ENCODE measurements at regions not wholly inside any gene's neighbourhood (a gene's known extent, or its start where the extent isn't known, plus 50 kb on each side); places are given as distances from the start of the nearest gene placed in this dataset.
"Not testable (repeated sequence)": the region's sequence is repeated elsewhere in the genome, so short reads cannot be mapped to it uniquely, and the experiment has no call there.

GRCh38 chr7:119945822-119946221 is 327.2 kb upstream of the KCND2 start:
- FAIRE-seq (no peak), DNase-seq (ENCODE audit: insufficient read length, low spot score) (no peak)
- TF ChIP-seq SPI1 (IDR thresholded peaks at IDR 0.05; ENCODE audit: low read depth, low read length) (no peak), POLR2A (IDR thresholded peaks at IDR 0.05; ENCODE audit: low read depth, low read length) (no peak), POU2F2 (IDR thresholded peaks at IDR 0.05; ENCODE audit: low read depth, low read length) (no peak), TAF1 (IDR thresholded peaks at IDR 0.05; ENCODE audit: low read depth, low read length) (no peak), PAX5 (IDR thresholded peaks at IDR 0.05; ENCODE audit: insufficient read depth, low read length, severe bottlenecking) (no peak), POLR2AphosphoS5 (IDR thresholded peaks at IDR 0.05; ENCODE audit: low read depth, low read length) (no peak)

GRCh38 chr7:119949053-119949452 is 323.9 kb upstream of the KCND2 start:
- no peak for TF ChIP-seq POU2F2 (IDR thresholded peaks at IDR 0.05; ENCODE audit: low read depth, low read length)
- no peak for TF ChIP-seq TAF1 (IDR thresholded peaks at IDR 0.05; ENCODE audit: low read depth, low read length)
- no peak for TF ChIP-seq SPI1 (IDR thresholded peaks at IDR 0.05; ENCODE audit: low read depth, low read length)
- TF ChIP-seq POLR2A (IDR thresholded peaks at IDR 0.05; ENCODE audit: low read depth, low read length) = no peak
- no peak for TF ChIP-seq POLR2AphosphoS5 (IDR thresholded peaks at IDR 0.05; ENCODE audit: low read depth, low read length)
- no peak for TF ChIP-seq PAX5 (IDR thresholded peaks at IDR 0.05; ENCODE audit: insufficient read depth, low read length, severe bottlenecking)
- DNase-seq (ENCODE audit: insufficient read length, low spot score) (no peak), FAIRE-seq (no peak)

- FAIRE-seq; DNase-seq (ENCODE audit: insufficient read length, low spot score): not testable (repeated sequence)
Observed at GRCh38 chr7:119950390-119951041, 322.5 kb upstream of the KCND2 start.

- DNase-seq (ENCODE audit: insufficient read length, low spot score); FAIRE-seq: not testable (repeated sequence)
Observed at GRCh38 chr7:119951614-119952013, 321.4 kb upstream of the KCND2 start.

- DNase-seq (ENCODE audit: insufficient read length, low spot score) (no peak), FAIRE-seq (no peak)
- TF ChIP-seq TAF1 (IDR thresholded peaks at IDR 0.05; ENCODE audit: low read depth, low read length) (no peak), POLR2AphosphoS5 (IDR thresholded peaks at IDR 0.05; ENCODE audit: low read depth, low read length) (no peak), POLR2A (IDR thresholded peaks at IDR 0.05; ENCODE audit: low read depth, low read length) (no peak), POU2F2 (IDR thresholded peaks at IDR 0.05; ENCODE audit: low read depth, low read length) (no peak), PAX5 (IDR thresholded peaks at IDR 0.05; ENCODE audit: insufficient read depth, low read length, severe bottlenecking) (no peak), SPI1 (IDR thresholded peaks at IDR 0.05; ENCODE audit: low read depth, low read length) (no peak)
Observed at GRCh38 chr7:119957335-119957734, 315.6 kb upstream of the KCND2 start.

- DNase-seq (ENCODE audit: insufficient read length, low spot score) (no peak), FAIRE-seq (no peak)
- TF ChIP-seq PAX5 (IDR thresholded peaks at IDR 0.05; ENCODE audit: insufficient read depth, low read length, severe bottlenecking) = no peak
- TF ChIP-seq POLR2A (IDR thresholded peaks at IDR 0.05; ENCODE audit: low read depth, low read length) = no peak
- no peak for TF ChIP-seq POLR2AphosphoS5 (IDR thresholded peaks at IDR 0.05; ENCODE audit: low read depth, low read length)
- TF ChIP-seq TAF1 (IDR thresholded peaks at IDR 0.05; ENCODE audit: low read depth, low read length) = no peak
- TF ChIP-seq POU2F2 (IDR thresholded peaks at IDR 0.05; ENCODE audit: low read depth, low read length) = no peak
- no peak for TF ChIP-seq SPI1 (IDR thresholded peaks at IDR 0.05; ENCODE audit: low read depth, low read length)
Observed at GRCh38 chr7:119959811-119960210, 313.2 kb upstream of the KCND2 start.

GRCh38 chr7:119963654-119964053 is 309.3 kb upstream of the KCND2 start:
- no peak for FAIRE-seq

GRCh38 chr7:119964065-119964464 is 308.9 kb upstream of the KCND2 start:
- no peak for FAIRE-seq
- no peak for DNase-seq (ENCODE audit: insufficient read length, low spot score)
- TF ChIP-seq PAX5 (IDR thresholded peaks at IDR 0.05; ENCODE audit: insufficient read depth, low read length, severe bottlenecking) (no peak), POLR2AphosphoS5 (IDR thresholded peaks at IDR 0.05; ENCODE audit: low read depth, low read length) (no peak), TAF1 (IDR thresholded peaks at IDR 0.05; ENCODE audit: low read depth, low read length) (no peak), POU2F2 (IDR thresholded peaks at IDR 0.05; ENCODE audit: low read depth, low read length) (no peak), SPI1 (IDR thresholded peaks at IDR 0.05; ENCODE audit: low read depth, low read length) (no peak), POLR2A (IDR thresholded peaks at IDR 0.05; ENCODE audit: low read depth, low read length) (no peak)

More at GRCh38 chr7:119963654-119964053, 309.3 kb upstream of the KCND2 start:
- no peak for DNase-seq (ENCODE audit: insufficient read length, low spot score)
- TF ChIP-seq POU2F2 (IDR thresholded peaks at IDR 0.05; ENCODE audit: low read depth, low read length) (no peak), SPI1 (IDR thresholded peaks at IDR 0.05; ENCODE audit: low read depth, low read length) (no peak), PAX5 (IDR thresholded peaks at IDR 0.05; ENCODE audit: insufficient read depth, low read length, severe bottlenecking) (no peak), POLR2AphosphoS5 (IDR thresholded peaks at IDR 0.05; ENCODE audit: low read depth, low read length) (no peak), TAF1 (IDR thresholded peaks at IDR 0.05; ENCODE audit: low read depth, low read length) (no peak), POLR2A (IDR thresholded peaks at IDR 0.05; ENCODE audit: low read depth, low read length) (no peak)

- DNase-seq (ENCODE audit: insufficient read length, low spot score) (no peak), FAIRE-seq (no peak)
- no peak for TF ChIP-seq SPI1 (IDR thresholded peaks at IDR 0.05; ENCODE audit: low read depth, low read length)
- TF ChIP-seq POU2F2 (IDR thresholded peaks at IDR 0.05; ENCODE audit: low read depth, low read length) = no peak
- TF ChIP-seq POLR2A (IDR thresholded peaks at IDR 0.05; ENCODE audit: low read depth, low read length) = no peak
- no peak for TF ChIP-seq PAX5 (IDR thresholded peaks at IDR 0.05; ENCODE audit: insufficient read depth, low read length, severe bottlenecking)
- TF ChIP-seq POLR2AphosphoS5 (IDR thresholded peaks at IDR 0.05; ENCODE audit: low read depth, low read length) = no peak
- TF ChIP-seq TAF1 (IDR thresholded peaks at IDR 0.05; ENCODE audit: low read depth, low read length) = no peak
Observed at GRCh38 chr7:119964788-119965542, 308.0 kb upstream of the KCND2 start.

- TF ChIP-seq SPI1 (IDR thresholded peaks at IDR 0.05; ENCODE audit: low read depth, low read length) = no peak
- TF ChIP-seq POU2F2 (IDR thresholded peaks at IDR 0.05; ENCODE audit: low read depth, low read length) = no peak
- TF ChIP-seq POLR2A (IDR thresholded peaks at IDR 0.05; ENCODE audit: low read depth, low read length) = no peak
- TF ChIP-seq PAX5 (IDR thresholded peaks at IDR 0.05; ENCODE audit: insufficient read depth, low read length, severe bottlenecking) = no peak
- TF ChIP-seq TAF1 (IDR thresholded peaks at IDR 0.05; ENCODE audit: low read depth, low read length) = no peak
- TF ChIP-seq POLR2AphosphoS5 (IDR thresholded peaks at IDR 0.05; ENCODE audit: low read depth, low read length) = no peak
- DNase-seq (ENCODE audit: insufficient read length, low spot score) (no peak), FAIRE-seq (no peak)
Observed at GRCh38 chr7:119967221-119967620, 305.8 kb upstream of the KCND2 start.

- not testable (repeated sequence) for FAIRE-seq; DNase-seq (ENCODE audit: insufficient read length, low spot score)
Observed at GRCh38 chr7:119968411-119968810, 304.6 kb upstream of the KCND2 start.
